H1 (cell line): ENCODE measurements at regions not wholly inside any gene's neighbourhood (a gene's known extent, or its start where the extent isn't known, plus 50 kb on each side); places are given as distances from the start of the nearest gene placed in this dataset.

Experiments used
- CTCF ChIA-PET: fragments of 300-600 bp; sonication (Branson Sonifier 250); formaldehyde crosslinking; loops from one replicate; lab custom pipeline; 2021; ENCODE audit not compliant: partially characterized antibody; lab: Charles Lee
- POLR2A ChIA-PET: fragments of 300-600 bp; sonication (Branson Sonifier 250); formaldehyde crosslinking; loops from one replicate; lab custom pipeline; 2021; ENCODE audit warnings: inconsistent platforms; ENCODE audit not compliant: partially characterized antibody; lab: Charles Lee
- DNase-seq, 2 experiments: peaks; one replicate each; pipeline versions ENCODE4 v3.0.0 to v3.0.0-alpha.2; 2010 to 2022; ENCODE audit warnings: low spot score in 2 of 2, low read depth in 1 of 2, mixed read lengths in 1 of 2
- FAIRE-seq: peaks from 2 replicates; lab custom pipeline; 2011; peaks lifted over from hg19 to GRCh38; lab: Jason Lieb, UNC
- H2AFZ ChIP-seq: 2 replicates; pipeline ENCODE4 v1.8.1; 2012; ENCODE audit warnings: low read length, inconsistent platforms
- H2AK5ac ChIP-seq: 2 replicates; pipeline ENCODE4 v1.6.1; 2013; ENCODE audit warnings: low read depth, low read length
- H2BK120ac ChIP-seq: replicated peaks from 2 replicates; pipeline ENCODE3; 2013; ENCODE audit warnings: low read depth, low read length, inconsistent platforms
- H2BK12ac ChIP-seq: 2 replicates; pipeline ENCODE4 v1.6.1; 2013; ENCODE audit warnings: low read depth, low read length
- H2BK15ac ChIP-seq: 2 replicates; pipeline ENCODE4 v1.6.1; 2013; ENCODE audit warnings: low read length
- H2BK20ac ChIP-seq: 2 replicates; pipeline ENCODE4 v1.6.1; 2013; ENCODE audit warnings: low read length
- H2BK5ac ChIP-seq: 2 replicates; pipeline ENCODE4 v1.6.1; 2013; ENCODE audit warnings: low read depth, low read length
- H3K14ac ChIP-seq: 2 replicates; pipeline ENCODE4 v1.6.1; 2013; ENCODE audit warnings: inconsistent platforms; ENCODE audit not compliant: insufficient read length
- H3K18ac ChIP-seq: 2 replicates; pipeline ENCODE4 v1.6.1; 2013; ENCODE audit warnings: low read length; ENCODE audit errors: extremely low read depth
- H3K23ac ChIP-seq: 2 replicates; pipeline ENCODE4 v1.6.1; 2013; ENCODE audit warnings: inconsistent platforms; ENCODE audit not compliant: insufficient read length
- H3K23me2 ChIP-seq: 2 replicates; pipeline ENCODE4 v1.6.1; 2013; ENCODE audit warnings: low read depth, low read length
- H3K27ac ChIP-seq: 2 replicates; pipeline ENCODE4 v1.6.1; 2011; ENCODE audit warnings: low read depth, low read length, inconsistent platforms
- H3K27me3 ChIP-seq, 4 experiments: replicated peaks in 1 of 4; 1 replicate in 1 of 4; 2 replicates in 3 of 4; pipeline versions ENCODE4 v1.6.1 to v1.8.1; 2011 to 2013; ENCODE audit warnings: low read length in 3 of 4, mild to moderate bottlenecking in 3 of 4, inconsistent platforms in 2 of 4, mixed read lengths in 2 of 4, moderate library complexity in 1 of 4; ENCODE audit not compliant: control insufficient read depth in 3 of 4, insufficient read depth in 3 of 4; ENCODE audit errors: extremely low read depth in 1 of 4
- H3K36me3 ChIP-seq, 4 experiments: 2 replicates each; pipeline versions ENCODE4 v1.6.1 to v1.8.1; 2011 to 2013; ENCODE audit warnings: mild to moderate bottlenecking in 4 of 4, low read length in 3 of 4, moderate library complexity in 2 of 4, control low read depth in 1 of 4, inconsistent platforms in 1 of 4; ENCODE audit not compliant: insufficient read depth in 4 of 4, control insufficient read depth in 2 of 4
- H3K4ac ChIP-seq: replicated peaks from 2 replicates; pipeline ENCODE3; 2013; ENCODE audit warnings: low read length, low read depth, mixed read lengths, inconsistent platforms; ENCODE audit not compliant: insufficient read length
- H3K4me1 ChIP-seq, 4 experiments: replicated peaks in 1 of 4; 1 replicate in 1 of 4; 2 replicates in 3 of 4; pipeline versions ENCODE4 v1.6.1 to v1.8.1; 2011 to 2013; ENCODE audit warnings: low read length in 3 of 4, inconsistent platforms in 2 of 4, mixed read lengths in 1 of 4; ENCODE audit not compliant: insufficient read depth in 4 of 4, control insufficient read depth in 3 of 4
- H3K4me2 ChIP-seq, 2 experiments: 2 replicates each; pipeline versions ENCODE4 v1.6.1 to v1.8.1; 2011 to 2013; ENCODE audit warnings: low read depth in 2 of 2, low read length in 2 of 2, control low read depth in 1 of 2, inconsistent platforms in 1 of 2, mild to moderate bottlenecking in 1 of 2; ENCODE audit not compliant: insufficient read depth in 1 of 2
- H3K4me3 ChIP-seq, 4 experiments: fragments of 200-600, 300-600 bp in 1 of 4; sonication (generic), shearing (Covaris generic), sonication (Bioruptor Twin) in 1 of 4; 2 replicates each; pipeline versions ENCODE4 v1.5.1 to v1.8.1; 2011 to 2016; ENCODE audit warnings: low read length in 4 of 4, low read depth in 3 of 4, control low read depth in 2 of 4, inconsistent platforms in 2 of 4, mild to moderate bottlenecking in 2 of 4, mixed read lengths in 1 of 4, moderate library complexity in 1 of 4; ENCODE audit not compliant: insufficient read depth in 2 of 4; ENCODE audit errors: extremely low read depth in 1 of 4
- H3K56ac ChIP-seq: replicated peaks from 2 replicates; pipeline ENCODE3; 2013; ENCODE audit warnings: low read depth, mild to moderate bottlenecking, mixed read lengths, low read length, inconsistent platforms; ENCODE audit not compliant: insufficient read length
- H3K79me1 ChIP-seq: 2 replicates; pipeline ENCODE4 v1.6.1; 2013; ENCODE audit warnings: low read depth, low read length, control low read depth
- H3K79me2 ChIP-seq, 2 experiments: 2 replicates each; pipeline versions ENCODE4 v1.6.1 to v1.8.1; 2012 to 2013; ENCODE audit warnings: low read length in 2 of 2, mild to moderate bottlenecking in 2 of 2, inconsistent platforms in 1 of 2; ENCODE audit not compliant: insufficient read depth in 2 of 2, control insufficient read depth in 1 of 2
- H3K9ac ChIP-seq, 4 experiments: replicated peaks in 1 of 4; 1 replicate in 1 of 4; 2 replicates in 3 of 4; pipeline versions ENCODE4 v1.6.1 to v1.8.1; 2011 to 2013; ENCODE audit warnings: low read depth in 3 of 4, low read length in 3 of 4, control low read depth in 2 of 4, mild to moderate bottlenecking in 2 of 4, moderate library complexity in 2 of 4, inconsistent platforms in 1 of 4; ENCODE audit errors: extremely low read depth in 1 of 4
- H3K9me3 ChIP-seq, 2 experiments: 2 replicates each; pipeline versions ENCODE4 v1.6.1 to v1.8.1; 2012 to 2013; ENCODE audit warnings: mild to moderate bottlenecking in 2 of 2, moderate library complexity in 2 of 2, control low read depth in 1 of 2, inconsistent platforms in 1 of 2, low read depth in 1 of 2, low read length in 1 of 2, mixed read lengths in 1 of 2; ENCODE audit not compliant: insufficient read depth in 2 of 2
- H4K20me1 ChIP-seq, 2 experiments: replicated peaks in 1 of 2; 2 replicates each; pipeline versions ENCODE3 to v1.8.1; 2011 to 2013; ENCODE audit warnings: inconsistent platforms in 2 of 2, low read length in 2 of 2, mild to moderate bottlenecking in 1 of 2; ENCODE audit not compliant: insufficient read depth in 2 of 2, control insufficient read depth in 1 of 2
- H4K5ac ChIP-seq: 2 replicates; pipeline ENCODE4 v1.6.1; 2013; ENCODE audit warnings: low read length, low read depth, mixed read lengths, inconsistent platforms; ENCODE audit not compliant: insufficient read length
- H4K8ac ChIP-seq: 2 replicates; pipeline ENCODE4 v1.8.0; 2013; ENCODE audit warnings: mild to moderate bottlenecking, moderate library complexity, low read length, inconsistent platforms; ENCODE audit not compliant: insufficient read depth; ENCODE audit errors: extremely low read depth
- H4K91ac ChIP-seq: replicated peaks from 2 replicates; pipeline ENCODE3; 2013; ENCODE audit warnings: low read length, mixed read lengths, inconsistent platforms; ENCODE audit not compliant: insufficient read length
- CTCF ChIP-seq, 3 experiments: IDR thresholded peaks; 1 replicate in 2 of 3; 2 replicates in 1 of 3; pipeline versions ENCODE4 v1.5.1 to v1.6.1; 2011; ENCODE audit warnings: low read length in 3 of 3, mild to moderate bottlenecking in 3 of 3, inconsistent platforms in 2 of 3, low read depth in 1 of 3, moderate library complexity in 1 of 3; ENCODE audit not compliant: insufficient read depth in 1 of 3; ENCODE audit errors: control extremely low read depth in 1 of 3
- EP300 ChIP-seq, 2 experiments: IDR thresholded peaks; 1 replicate in 1 of 2; 2 replicates in 1 of 2; pipeline ENCODE4 v1.6.1; 2011 to 2012; ENCODE audit warnings: low read depth in 2 of 2, low read length in 2 of 2, mild to moderate bottlenecking in 2 of 2, borderline replicate concordance in 1 of 2, inconsistent platforms in 1 of 2, moderate library complexity in 1 of 2
- POLR2A ChIP-seq, 2 experiments: IDR thresholded peaks; 1 replicate in 1 of 2; 2 replicates in 1 of 2; pipeline ENCODE4 v1.6.1; 2011; ENCODE audit warnings: low read depth in 2 of 2, low read length in 2 of 2, mild to moderate bottlenecking in 2 of 2; ENCODE audit errors: control extremely low read depth in 1 of 2
- RNF2 ChIP-seq: fragments of 200-900, 300-1000 bp; sonication (generic); IDR thresholded peaks from 2 replicates; pipeline ENCODE4 v1.7.1; 2016; ENCODE audit warnings: borderline replicate concordance, low read depth, mild to moderate bottlenecking, antibody characterized with exemption, low read length; ENCODE audit not compliant: poor library complexity, severe bottlenecking; ENCODE audit errors: missing control alignments
- SUZ12 ChIP-seq: fragments of 200-600 bp; sonication (generic); IDR thresholded peaks from 2 replicates; pipeline ENCODE4 v1.6.1; 2012; ENCODE audit warnings: mild to moderate bottlenecking, inconsistent platforms, low read length, moderate library complexity, mixed read lengths
- WGBS, 2 experiments: shearing (Covaris generic) in 1 of 2; methylation state at CpG; one replicate each; pipeline versions ENCODE4 v1.1.6 to v1.1.7; 2013 to 2015; ENCODE audit warnings: low lambda C conversion rate in 2 of 2, mixed read lengths in 2 of 2, inconsistent platforms in 1 of 2, low coverage in 1 of 2, missing lambda C conversion rate in 1 of 2; ENCODE audit not compliant: insufficient replicate concordance in 2 of 2, insufficient coverage in 1 of 2, insufficient read length in 1 of 2; ENCODE audit errors: extremely low coverage in 1 of 2, missing lambda C conversion rate in 1 of 2; 5-methylcytosine and 5-hydroxymethylcytosine counted together

GRCh38 chr5:23440703-23441102 is 66.7 kb upstream of the PRDM9 start:
- Histone ChIP-seq H3K4me3 (no peak overlapping the region), H3K79me2 (no peaks in the 10 kb centered on the region), H3K23ac (no peak overlapping the region), H2BK120ac (no peak overlapping the region), H2BK20ac (no peak overlapping the region), H3K18ac (no peak overlapping the region), H2BK15ac (no peak overlapping the region), H3K9me3 (no peaks in the 10 kb centered on the region), H2BK12ac (no peak overlapping the region), H2AK5ac (no peak overlapping the region), H2BK5ac (no peak overlapping the region), H3K79me1 (no peaks in the 10 kb centered on the region), H2AFZ (no peak overlapping the region), H3K4me1 (no peaks in the 10 kb centered on the region), H3K9ac (no peak overlapping the region), H4K8ac (no peak overlapping the region), H3K14ac (no peak overlapping the region), H3K23me2 (no peaks in the 10 kb centered on the region), H3K4ac (no peak overlapping the region), H3K27ac (no peak overlapping the region), H3K27me3 (no peaks in the 10 kb centered on the region), H4K5ac (no peak overlapping the region), H3K4me2 (no peak overlapping the region), H4K20me1 (no peaks in the 10 kb centered on the region), H3K56ac (no peak overlapping the region), H4K91ac (no peak overlapping the region), H3K36me3 (no peaks in the 10 kb centered on the region)
- POLR2A ChIA-PET = no interaction called here
- WGBS, 2 experiments = 82% methylated on average over 1 of the region's 1 CpG; no CpG with 5 or more reads in 1 of the 2 experiments
- FAIRE-seq (no peak), DNase-seq (no peak)
- CTCF ChIA-PET = no interaction called here
- no peak for TF ChIP-seq SUZ12
- no peak for TF ChIP-seq EP300 (IDR thresholded peaks at IDR 0.05; ENCODE audit: borderline replicate concordance in 1 of 2, low read depth in 2 of 2, low read length in 2 of 2)
- TF ChIP-seq POLR2A (IDR thresholded peaks at IDR 0.05; ENCODE audit: control extremely low read depth in 1 of 2, low read depth in 2 of 2, low read length in 2 of 2) = no peak
- TF ChIP-seq CTCF (IDR thresholded peaks at IDR 0.05; ENCODE audit: control extremely low read depth in 1 of 3, insufficient read depth in 1 of 3, low read depth in 1 of 3, low read length in 3 of 3) = no peak
- TF ChIP-seq RNF2 = no peak
